ENCODE measurements at regions not wholly inside any gene's neighbourhood (a gene's known extent, or its start where the extent isn't known, plus 50 kb on each side); places are given as distances from the start of the nearest gene placed in this dataset.

DNA sequence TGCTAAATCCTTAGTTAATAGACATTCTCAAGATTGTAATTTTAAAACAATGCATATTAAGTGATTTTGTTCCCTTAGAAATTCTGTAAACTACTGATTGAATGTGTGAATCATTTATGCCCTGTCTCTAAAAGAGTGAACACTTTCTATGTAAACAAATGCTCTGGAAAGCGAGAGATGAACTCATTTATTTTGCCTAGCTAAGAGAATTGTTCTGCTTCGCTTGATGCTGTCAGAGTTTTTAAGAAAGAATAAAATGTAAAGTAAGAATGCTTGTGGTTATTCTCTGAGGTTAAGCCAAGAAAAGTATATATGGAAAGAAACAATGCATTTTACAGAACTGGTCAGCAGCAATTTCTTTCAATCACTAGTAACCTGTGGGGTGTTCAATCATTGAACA, 347.4 kb upstream of the NUDT12 start:
- TF ChIP-seq, protein P1, sequence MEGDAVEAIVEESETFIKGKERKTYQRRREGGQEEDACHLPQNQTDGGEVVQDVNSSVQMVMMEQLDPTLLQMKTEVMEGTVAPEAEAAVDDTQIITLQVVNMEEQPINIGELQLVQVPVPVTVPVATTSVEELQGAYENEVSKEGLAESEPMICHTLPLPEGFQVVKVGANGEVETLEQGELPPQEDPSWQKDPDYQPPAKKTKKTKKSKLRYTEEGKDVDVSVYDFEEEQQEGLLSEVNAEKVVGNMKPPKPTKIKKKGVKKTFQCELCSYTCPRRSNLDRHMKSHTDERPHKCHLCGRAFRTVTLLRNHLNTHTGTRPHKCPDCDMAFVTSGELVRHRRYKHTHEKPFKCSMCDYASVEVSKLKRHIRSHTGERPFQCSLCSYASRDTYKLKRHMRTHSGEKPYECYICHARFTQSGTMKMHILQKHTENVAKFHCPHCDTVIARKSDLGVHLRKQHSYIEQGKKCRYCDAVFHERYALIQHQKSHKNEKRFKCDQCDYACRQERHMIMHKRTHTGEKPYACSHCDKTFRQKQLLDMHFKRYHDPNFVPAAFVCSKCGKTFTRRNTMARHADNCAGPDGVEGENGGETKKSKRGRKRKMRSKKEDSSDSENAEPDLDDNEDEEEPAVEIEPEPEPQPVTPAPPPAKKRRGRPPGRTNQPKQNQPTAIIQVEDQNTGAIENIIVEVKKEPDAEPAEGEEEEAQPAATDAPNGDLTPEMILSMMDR (IDR thresholded peaks at IDR 0.05): no peak
- no peak for TF ChIP-seq EP300 (IDR thresholded peaks at IDR 0.05)
